ENCODE measurements at regions not wholly inside any gene's neighbourhood (a gene's known extent, or its start where the extent isn't known, plus 50 kb on each side); places are given as distances from the start of the nearest gene placed in this dataset.

GRCh38 chr2:35081622-35082015 lies 1274.0 kb upstream of the CRIM1 start:
- no peaks in the 10 kb centered on the region for H3K9me3 ChIP-seq (ENCODE audit: low read depth)
- DNase-seq (ENCODE audit: low read depth in 1 of 2, low spot score in 1 of 2), result no peak
- no peaks in the 10 kb centered on the region for H3K27me3 ChIP-seq
- no peaks in the 10 kb centered on the region for H3K36me3 ChIP-seq
- no peak for TF ChIP-seq CTCF (IDR thresholded peaks at IDR 0.05; ENCODE audit: low read depth, low read length)
- H3K27ac ChIP-seq, result no peak overlapping the region
- no peak overlapping the region for H3K4me3 ChIP-seq
- H3K4me1 ChIP-seq (ENCODE audit: low read depth), result no peaks in the 10 kb centered on the region

GRCh38 chr2:35081001-35081621 lies 1274.5 kb upstream of the CRIM1 start:
- TF ChIP-seq CTCF (IDR thresholded peaks at IDR 0.05; ENCODE audit: low read depth, low read length), result no peak
- Histone ChIP-seq H3K27ac (no peak overlapping the region), H3K4me3 (no peak overlapping the region), H3K36me3 (no peaks in the 10 kb centered on the region), H3K9me3 (ENCODE audit: low read depth) (no peaks in the 10 kb centered on the region), H3K27me3 (no peaks in the 10 kb centered on the region), H3K4me1 (ENCODE audit: low read depth) (no peaks in the 10 kb centered on the region)
- peak in 1 of 2 donors; percentile 3 for DNase-seq (ENCODE audit: low read depth in 1 of 2, low spot score in 1 of 2)

- Histone ChIP-seq H3K9me3 (ENCODE audit: low read depth) (no peaks in the 10 kb centered on the region), H3K27me3 (no peaks in the 10 kb centered on the region), H3K27ac (no peak overlapping the region), H3K4me3 (no peak overlapping the region), H3K36me3 (no peaks in the 10 kb centered on the region), H3K4me1 (ENCODE audit: low read depth) (no peaks in the 10 kb centered on the region)
- TF ChIP-seq CTCF (IDR thresholded peaks at IDR 0.05; ENCODE audit: low read depth, low read length), result no peak
- peak in 1 of 2 donors; percentile 2 for DNase-seq (ENCODE audit: low read depth in 1 of 2, low spot score in 1 of 2)
Measured at GRCh38 chr2:35080231-35080910, 1275.2 kb upstream of the CRIM1 start.

- no peaks in the 10 kb centered on the region for H3K27me3 ChIP-seq
- no peaks in the 10 kb centered on the region for H3K4me1 ChIP-seq (ENCODE audit: low read depth)
- H3K27ac ChIP-seq, result no peak overlapping the region
- no peaks in the 10 kb centered on the region for H3K9me3 ChIP-seq (ENCODE audit: low read depth)
- DNase-seq (ENCODE audit: low read depth in 1 of 2, low spot score in 1 of 2), result no peak
- no peak for TF ChIP-seq CTCF (IDR thresholded peaks at IDR 0.05; ENCODE audit: low read depth, low read length)
- no peak overlapping the region for H3K4me3 ChIP-seq
- no peaks in the 10 kb centered on the region for H3K36me3 ChIP-seq
Measured at GRCh38 chr2:35067420-35067819, 1288.2 kb upstream of the CRIM1 start.

- no peak for TF ChIP-seq CTCF (IDR thresholded peaks at IDR 0.05; ENCODE audit: low read depth, low read length)
- no peaks in the 10 kb centered on the region for H3K9me3 ChIP-seq (ENCODE audit: low read depth)
- no peaks in the 10 kb centered on the region for H3K36me3 ChIP-seq
- no peak for DNase-seq (ENCODE audit: low read depth in 1 of 2, low spot score in 1 of 2)
- no peak overlapping the region for H3K27ac ChIP-seq
- H3K27me3 ChIP-seq, result no peaks in the 10 kb centered on the region
- no peaks in the 10 kb centered on the region for H3K4me1 ChIP-seq (ENCODE audit: low read depth)
- no peak overlapping the region for H3K4me3 ChIP-seq
Measured at GRCh38 chr2:35063836-35064235, 1291.7 kb upstream of the CRIM1 start.
